Endothelial cell of umbilical vein (primary cell): ENCODE measurements at regions not wholly inside any gene's neighbourhood (a gene's known extent, or its start where the extent isn't known, plus 50 kb on each side); places are given as distances from the start of the nearest gene placed in this dataset.

Source experiments
- BruUV-seq: library from RNA; stranded (reverse); fragments of 400-500 nt; replicated peaks from 2 replicates; lab custom pipeline; 2021; lab: Mats Ljungman, UMichigan
- CTCF ChIA-PET: fragments of 300-600, 350-600 bp; sonication (Branson Sonifier 250); formaldehyde crosslinking; loops from one replicate; lab custom pipeline; 2021; ENCODE audit warnings: antibody characterized with exemption, inconsistent platforms; lab: Charles Lee
- POLR2A ChIA-PET: fragments of 300-600, 350-600 bp; sonication (Branson Sonifier 250); formaldehyde crosslinking; loops from one replicate; lab custom pipeline; 2021; ENCODE audit warnings: antibody characterized with exemption, inconsistent platforms; lab: Charles Lee
- DNase-seq: peaks from one replicate; pipeline ENCODE4 v3.0.0-alpha.2; 2011; ENCODE audit warnings: low read depth, low spot score
- FAIRE-seq: peaks from 2 replicates; lab custom pipeline; 2011; peaks lifted over from hg19 to GRCh38; lab: Jason Lieb, UNC
- H2AFZ ChIP-seq: 2 replicates; pipeline ENCODE4 v1.6.0; 2012; ENCODE audit warnings: low read depth, low read length, control low read depth, inconsistent platforms
- H3K27ac ChIP-seq: 2 replicates; pipeline ENCODE4 v1.5.1; 2011; ENCODE audit warnings: low read depth, mild to moderate bottlenecking, control low read depth, low read length, moderate library complexity; ENCODE audit not compliant: insufficient read depth
- H3K27me3 ChIP-seq, 2 experiments: 2 replicates each; pipeline versions ENCODE4 v1.6.0 to v1.6.1; 2011; ENCODE audit warnings: low read length in 2 of 2, mixed read lengths in 1 of 2; ENCODE audit not compliant: control insufficient read depth in 2 of 2, insufficient read depth in 2 of 2
- H3K36me3 ChIP-seq, 2 experiments: 2 replicates in 1 of 2; 3 replicates in 1 of 2; pipeline ENCODE4 v1.5.1; 2011; ENCODE audit warnings: low read length in 2 of 2, mild to moderate bottlenecking in 1 of 2, moderate library complexity in 1 of 2; ENCODE audit not compliant: control insufficient read depth in 2 of 2, insufficient read depth in 2 of 2; ENCODE audit errors: extremely low read depth in 1 of 2
- H3K4me1 ChIP-seq: 3 replicates; pipeline ENCODE4 v1.5.1; 2011; ENCODE audit warnings: mild to moderate bottlenecking, low read length; ENCODE audit not compliant: control insufficient read depth, insufficient read depth; ENCODE audit errors: extremely low read depth
- H3K4me2 ChIP-seq: 2 replicates; pipeline ENCODE4 v1.6.1; 2011; ENCODE audit warnings: low read length, control low read depth, mixed read lengths; ENCODE audit not compliant: insufficient read depth
- H3K4me3 ChIP-seq, 3 experiments: fragments of 200-600 bp in 1 of 3; sonication (generic), shearing (Covaris generic) in 1 of 3; replicated peaks in 1 of 3; 2 replicates each; pipeline ENCODE4 v1.5.1; 2011 to 2016; ENCODE audit warnings: control low read depth in 3 of 3, low read length in 3 of 3, mild to moderate bottlenecking in 2 of 3, inconsistent platforms in 1 of 3, low read depth in 1 of 3, moderate library complexity in 1 of 3; ENCODE audit not compliant: insufficient read depth in 1 of 3
- H3K79me2 ChIP-seq: 2 replicates; pipeline ENCODE4 v1.6.0; 2012; ENCODE audit warnings: low read length, inconsistent platforms; ENCODE audit not compliant: control insufficient read depth, insufficient read depth
- H3K9ac ChIP-seq: replicated peaks from 2 replicates; pipeline ENCODE3; 2011; ENCODE audit warnings: low read length, control low read depth; ENCODE audit not compliant: insufficient read depth; ENCODE audit errors: extremely low read depth
- H3K9me1 ChIP-seq: replicated peaks from 3 replicates; pipeline ENCODE4 v1.6.0; 2011; ENCODE audit warnings: mild to moderate bottlenecking, low read length; ENCODE audit not compliant: control insufficient read depth, insufficient read depth; ENCODE audit errors: extremely low read depth
- H3K9me3 ChIP-seq: replicated peaks from 2 replicates; pipeline ENCODE4 v1.5.1; 2012; ENCODE audit warnings: low read length, inconsistent platforms; ENCODE audit not compliant: control insufficient read depth, insufficient read depth
- H4K20me1 ChIP-seq: replicated peaks from 2 replicates; pipeline ENCODE3; 2011; ENCODE audit warnings: mild to moderate bottlenecking, low read length; ENCODE audit not compliant: control insufficient read depth, insufficient read depth; ENCODE audit errors: extremely low read depth
- CTCF ChIP-seq, 2 donors: IDR thresholded peaks; 1 replicate in 1 of 2; 2 replicates in 1 of 2; pipeline ENCODE4 v1.5.1; 2011; ENCODE audit warnings: low read length in 2 of 2, mild to moderate bottlenecking in 2 of 2, moderate library complexity in 2 of 2, control low read depth in 1 of 2, inconsistent platforms in 1 of 2, low read depth in 1 of 2; ENCODE audit not compliant: insufficient read depth in 1 of 2; ENCODE audit errors: extremely low read depth in 1 of 2
- EZH2 ChIP-seq: IDR thresholded peaks from 2 replicates; pipeline ENCODE4 v1.6.1; 2012; ENCODE audit warnings: borderline replicate concordance, low read depth, mild to moderate bottlenecking, moderate library complexity, low read length, inconsistent platforms; ENCODE audit not compliant: severe bottlenecking
- FOS ChIP-seq: IDR thresholded peaks from 2 replicates; pipeline ENCODE4 v1.6.1; 2011; ENCODE audit warnings: mild to moderate bottlenecking, low read length, moderate library complexity, borderline replicate concordance; ENCODE audit not compliant: insufficient read depth
- GATA2 ChIP-seq: IDR thresholded peaks from 2 replicates; pipeline ENCODE4 v1.7.0; 2011; ENCODE audit warnings: low read depth, mild to moderate bottlenecking, moderate library complexity, mixed read lengths, low read length; ENCODE audit not compliant: insufficient read length, insufficient read depth
- JUN ChIP-seq: IDR thresholded peaks from 2 replicates; pipeline ENCODE4 v1.6.1; 2011; ENCODE audit warnings: borderline replicate concordance, low read depth; ENCODE audit not compliant: insufficient read length, insufficient read depth
- MYC ChIP-seq: IDR thresholded peaks from one replicate; pipeline ENCODE4 v1.6.1; 2011; ENCODE audit warnings: mild to moderate bottlenecking, low read depth, low read length
- POLR2A ChIP-seq: IDR thresholded peaks from 2 replicates; pipeline ENCODE4 v1.6.1; 2012; ENCODE audit warnings: low read depth, mild to moderate bottlenecking, control low read depth, low read length
- POLR2AphosphoS5 ChIP-seq: IDR thresholded peaks from 2 replicates; pipeline ENCODE4 v1.6.1; 2012; ENCODE audit warnings: low read depth, mild to moderate bottlenecking, control low read depth, low read length, moderate library complexity; ENCODE audit not compliant: insufficient read depth
- dilution Hi-C: fragments of 300-500 bp; cut with MboI; formaldehyde crosslinking; loops from one replicate; pipeline ENCODE4 v1.15.0; 2019; ENCODE audit warnings: low sequenced_read_pairs; ENCODE audit not compliant: extremely low pct_ligation_motif_present
- intact Hi-C: fragments of 100-400 bp; cut with micrococcal nuclease; formaldehyde crosslinking; loops from one replicate; pipeline ENCODE4 v1.10.0; 2022
- TF ChIP-seq, protein P1 (sequence below): IDR thresholded peaks from 2 replicates; pipeline ENCODE4 v1.6.1; 2011; ENCODE audit not compliant: insufficient read depth, insufficient read length

GRCh38 chr6:166236596-166236995, 68.9 kb upstream of the TBXT start:
- H4K20me1 ChIP-seq = no peaks in the 10 kb centered on the region
- H3K27ac ChIP-seq = no peak overlapping the region
- intact Hi-C loops = no loop called here
- no peaks in the 10 kb centered on the region for H3K4me1 ChIP-seq
- no peaks in the 10 kb centered on the region for H3K79me2 ChIP-seq
- no peak overlapping the region for H3K9ac ChIP-seq
- no TSS peak for BruUV-seq
- no peaks in the 10 kb centered on the region for H3K36me3 ChIP-seq
- dilution Hi-C loops = no loop called here
- H3K9me1 ChIP-seq = no peaks in the 10 kb centered on the region
- ChIA-PET POLR2A (no interaction called here), CTCF (no interaction called here)
- H3K4me2 ChIP-seq = no peak overlapping the region
- FAIRE-seq (no peak), DNase-seq (no peak)
- H3K27me3 ChIP-seq = no peaks in the 10 kb centered on the region
- no peak overlapping the region for H3K4me3 ChIP-seq
- no peak overlapping the region for H2AFZ ChIP-seq
- no peak for TF ChIP-seq FOS
- TF ChIP-seq POLR2A = no peak
- no peak for TF ChIP-seq GATA2
- no peak for TF ChIP-seq MYC
- TF ChIP-seq, protein P1, sequence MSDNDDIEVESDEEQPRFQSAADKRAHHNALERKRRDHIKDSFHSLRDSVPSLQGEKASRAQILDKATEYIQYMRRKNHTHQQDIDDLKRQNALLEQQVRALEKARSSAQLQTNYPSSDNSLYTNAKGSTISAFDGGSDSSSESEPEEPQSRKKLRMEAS = no peak
- TF ChIP-seq EZH2 = no peak
- no peak for TF ChIP-seq POLR2AphosphoS5
- TF ChIP-seq JUN = no peak
- no peak for TF ChIP-seq CTCF (IDR thresholded peaks at IDR 0.05; ENCODE audit: extremely low read depth in 1 of 2, insufficient read depth in 1 of 2, low read depth in 1 of 2, low read length in 2 of 2)
- no peaks in the 10 kb centered on the region for H3K9me3 ChIP-seq
